Neural progenitor cell (in vitro differentiated cells): ENCODE measurements at regions not wholly inside any gene's neighbourhood (a gene's known extent, or its start where the extent isn't known, plus 50 kb on each side); places are given as distances from the start of the nearest gene placed in this dataset.

ENCODE experiments used
- EZH2 ChIP-seq: fragments of 200-600 bp; sonication (generic); IDR thresholded peaks from 2 replicates; pipeline ENCODE4 v1.6.1; 2017; ENCODE audit warnings: antibody characterized with exemption, mild to moderate bottlenecking, moderate library complexity
- TF ChIP-seq, protein P1 (sequence below): fragments of 200-600 bp; sonication (generic); IDR thresholded peaks from 2 replicates; pipeline ENCODE4 v1.5.1; 2017; ENCODE audit warnings: antibody characterized with exemption, mild to moderate bottlenecking

DNA sequence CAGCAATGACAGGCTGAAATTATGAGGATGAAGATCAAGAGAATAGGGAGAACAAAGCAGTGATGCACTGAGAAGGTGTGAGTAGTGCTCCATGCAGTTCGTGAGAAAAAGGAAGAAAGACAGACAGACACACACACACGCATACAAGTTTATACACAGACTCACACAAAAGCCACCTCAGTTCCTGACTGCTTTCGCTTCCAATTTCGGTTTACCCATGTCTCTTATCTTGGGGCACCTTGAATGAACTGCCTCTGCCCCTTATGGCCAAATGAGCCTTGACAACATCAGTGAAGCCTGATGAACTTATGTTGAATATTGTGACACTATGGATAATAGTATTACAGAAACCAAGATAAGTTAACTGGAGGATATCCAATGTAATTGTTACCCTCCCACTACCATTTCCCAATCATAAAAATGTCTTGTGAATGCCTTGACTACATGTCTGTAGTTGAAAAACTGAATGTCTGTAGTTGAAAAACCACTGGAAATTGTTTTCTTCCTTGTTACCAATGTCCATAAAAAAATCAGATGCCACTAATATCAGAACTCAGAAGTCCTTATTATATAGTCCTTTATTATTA lies 380.4 kb upstream of the DDHD1 start:
- no peak for TF ChIP-seq EZH2
- TF ChIP-seq, protein P1, sequence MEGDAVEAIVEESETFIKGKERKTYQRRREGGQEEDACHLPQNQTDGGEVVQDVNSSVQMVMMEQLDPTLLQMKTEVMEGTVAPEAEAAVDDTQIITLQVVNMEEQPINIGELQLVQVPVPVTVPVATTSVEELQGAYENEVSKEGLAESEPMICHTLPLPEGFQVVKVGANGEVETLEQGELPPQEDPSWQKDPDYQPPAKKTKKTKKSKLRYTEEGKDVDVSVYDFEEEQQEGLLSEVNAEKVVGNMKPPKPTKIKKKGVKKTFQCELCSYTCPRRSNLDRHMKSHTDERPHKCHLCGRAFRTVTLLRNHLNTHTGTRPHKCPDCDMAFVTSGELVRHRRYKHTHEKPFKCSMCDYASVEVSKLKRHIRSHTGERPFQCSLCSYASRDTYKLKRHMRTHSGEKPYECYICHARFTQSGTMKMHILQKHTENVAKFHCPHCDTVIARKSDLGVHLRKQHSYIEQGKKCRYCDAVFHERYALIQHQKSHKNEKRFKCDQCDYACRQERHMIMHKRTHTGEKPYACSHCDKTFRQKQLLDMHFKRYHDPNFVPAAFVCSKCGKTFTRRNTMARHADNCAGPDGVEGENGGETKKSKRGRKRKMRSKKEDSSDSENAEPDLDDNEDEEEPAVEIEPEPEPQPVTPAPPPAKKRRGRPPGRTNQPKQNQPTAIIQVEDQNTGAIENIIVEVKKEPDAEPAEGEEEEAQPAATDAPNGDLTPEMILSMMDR = no peak
